Testis (tissue), 2 donors: ENCODE measurements at regions not wholly inside any gene's neighbourhood (a gene's known extent, or its start where the extent isn't known, plus 50 kb on each side); places are given as distances from the start of the nearest gene placed in this dataset.

Source experiments
- POLR2A ChIP-seq: fragments of 450-650 bp; IDR thresholded peaks from one replicate; pipeline ENCODE4 v1.6.1; 2017; ENCODE audit warnings: antibody characterized with exemption, mild to moderate bottlenecking, moderate library complexity
- TF ChIP-seq, protein P1 (sequence below), 3 experiments: fragments of 450-650 bp in 2 of 3; fragments of 200-600 bp in 1 of 3; sonication (generic) in 1 of 3; IDR thresholded peaks; one replicate each; pipeline ENCODE4 v1.5.1; 2016 to 2019; ENCODE audit warnings: antibody characterized with exemption in 3 of 3, mild to moderate bottlenecking in 2 of 3, moderate library complexity in 1 of 3

DNA sequence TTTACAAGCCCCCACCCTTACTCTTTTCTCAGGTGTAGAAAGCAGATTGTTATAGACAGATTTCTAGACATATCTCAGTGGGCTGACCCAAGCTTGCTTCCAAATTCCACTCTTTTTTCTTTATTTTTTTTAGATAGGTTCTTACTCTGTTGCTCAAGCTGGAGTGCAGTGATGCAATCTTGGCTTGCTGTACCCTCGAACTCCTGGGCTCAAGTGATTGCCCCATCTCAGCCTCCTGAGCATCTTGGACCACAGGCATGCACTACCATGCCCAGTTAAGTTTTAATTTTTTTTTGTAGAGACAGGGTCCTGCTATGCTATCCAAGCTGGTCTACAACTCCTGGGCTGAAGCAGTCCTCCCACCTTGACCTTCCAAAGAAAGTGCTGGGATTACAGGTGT is 53.5 kb upstream of the ADAMTS9 start:
- no peak for TF ChIP-seq POLR2A
- TF ChIP-seq, protein P1, sequence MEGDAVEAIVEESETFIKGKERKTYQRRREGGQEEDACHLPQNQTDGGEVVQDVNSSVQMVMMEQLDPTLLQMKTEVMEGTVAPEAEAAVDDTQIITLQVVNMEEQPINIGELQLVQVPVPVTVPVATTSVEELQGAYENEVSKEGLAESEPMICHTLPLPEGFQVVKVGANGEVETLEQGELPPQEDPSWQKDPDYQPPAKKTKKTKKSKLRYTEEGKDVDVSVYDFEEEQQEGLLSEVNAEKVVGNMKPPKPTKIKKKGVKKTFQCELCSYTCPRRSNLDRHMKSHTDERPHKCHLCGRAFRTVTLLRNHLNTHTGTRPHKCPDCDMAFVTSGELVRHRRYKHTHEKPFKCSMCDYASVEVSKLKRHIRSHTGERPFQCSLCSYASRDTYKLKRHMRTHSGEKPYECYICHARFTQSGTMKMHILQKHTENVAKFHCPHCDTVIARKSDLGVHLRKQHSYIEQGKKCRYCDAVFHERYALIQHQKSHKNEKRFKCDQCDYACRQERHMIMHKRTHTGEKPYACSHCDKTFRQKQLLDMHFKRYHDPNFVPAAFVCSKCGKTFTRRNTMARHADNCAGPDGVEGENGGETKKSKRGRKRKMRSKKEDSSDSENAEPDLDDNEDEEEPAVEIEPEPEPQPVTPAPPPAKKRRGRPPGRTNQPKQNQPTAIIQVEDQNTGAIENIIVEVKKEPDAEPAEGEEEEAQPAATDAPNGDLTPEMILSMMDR (IDR thresholded peaks at IDR 0.05), result no peak
